Activated CD4-positive, alpha-beta T cell treated with anti-CD3 and anti-CD28 coated beads, Interleukin-2, Interleukin-6, amounts not matched to agents 100 ng/mL and 50 ng/mL, durations not matched to agents 16 hours and 8 hours (primary cell): ENCODE measurements at regions not wholly inside any gene's neighbourhood (a gene's known extent, or its start where the extent isn't known, plus 50 kb on each side); places are given as distances from the start of the nearest gene placed in this dataset.

Experiments used
- DNase-seq: peaks from one replicate; pipeline ENCODE4 v3.0.0-alpha.2; 2020

GRCh38 chr4:24144381-24144780 lies 254.5 kb upstream of the PPARGC1A start:
- DNase-seq = no peak

- DNase-seq = no peak
These were observed 253.9 kb upstream of the PPARGC1A start for GRCh38 chr4:24143741-24144140.

GRCh38 chr4:24141836-24142235 lies 252.0 kb upstream of the PPARGC1A start:
- DNase-seq = no peak

GRCh38 chr4:24140892-24141291 lies 251.0 kb upstream of the PPARGC1A start:
- DNase-seq = no peak

- no peak for DNase-seq
These were observed 248.1 kb upstream of the PPARGC1A start for GRCh38 chr4:24137671-24138601.

GRCh38 chr4:24131954-24132673 lies 242.3 kb upstream of the PPARGC1A start:
- DNase-seq = no peak

GRCh38 chr4:24130637-24131036 lies 240.8 kb upstream of the PPARGC1A start:
- DNase-seq = no peak

GRCh38 chr4:24126776-24127175 lies 236.9 kb upstream of the PPARGC1A start:
- no peak for DNase-seq

- no peak for DNase-seq
These were observed 231.7 kb upstream of the PPARGC1A start for GRCh38 chr4:24121395-24122175.

- no peak for DNase-seq
These were observed 228.1 kb upstream of the PPARGC1A start for GRCh38 chr4:24117975-24118374.

- no peak for DNase-seq
These were observed 226.3 kb upstream of the PPARGC1A start for GRCh38 chr4:24116107-24116506.

GRCh38 chr4:24114919-24115500 lies 225.2 kb upstream of the PPARGC1A start:
- DNase-seq = no peak

GRCh38 chr4:24114444-24114843 lies 224.6 kb upstream of the PPARGC1A start:
- DNase-seq = no peak

- no peak for DNase-seq
These were observed 222.6 kb upstream of the PPARGC1A start for GRCh38 chr4:24112466-24112865.

GRCh38 chr4:24108567-24108966 lies 218.7 kb upstream of the PPARGC1A start:
- no peak for DNase-seq

GRCh38 chr4:24105327-24106038 lies 215.6 kb upstream of the PPARGC1A start:
- no peak for DNase-seq

GRCh38 chr4:24104158-24104565 lies 214.3 kb upstream of the PPARGC1A start:
- DNase-seq = no peak

- DNase-seq = no peak
These were observed 213.7 kb upstream of the PPARGC1A start for GRCh38 chr4:24103434-24104157.

- DNase-seq = no peak
These were observed 212.8 kb upstream of the PPARGC1A start for GRCh38 chr4:24102621-24103020.

GRCh38 chr4:24096603-24097002 lies 206.8 kb upstream of the PPARGC1A start:
- no peak for DNase-seq

GRCh38 chr4:24094726-24095125 lies 204.9 kb upstream of the PPARGC1A start:
- no peak for DNase-seq

- no peak for DNase-seq
These were observed 203.6 kb upstream of the PPARGC1A start for GRCh38 chr4:24093446-24093845.
